ENCODE measurements at regions not wholly inside any gene's neighbourhood (a gene's known extent, or its start where the extent isn't known, plus 50 kb on each side); places are given as distances from the start of the nearest gene placed in this dataset.

GRCh38 chr16:8510160-8510559 lies 80.2 kb downstream of the TMEM114 start:
- no peak for TF ChIP-seq CTCF (IDR thresholded peaks at IDR 0.05)
- H3K36me3 ChIP-seq, result no peaks in the 10 kb centered on the region
- no peaks in the 10 kb centered on the region for H3K27me3 ChIP-seq
- no peak overlapping the region for H3K4me3 ChIP-seq
- no peak for ATAC-seq
- no peaks in the 10 kb centered on the region for H3K9me3 ChIP-seq
- H3K4me1 ChIP-seq, result peaks cover 3% of the 10 kb centered on the region
- H3K27ac ChIP-seq, result no peak overlapping the region
- DNase-seq, result no peak
- intact Hi-C loops (cut with DNase I), result no loop called here

- no peak for ATAC-seq
- no peak for DNase-seq
- H3K4me3 ChIP-seq, result no peak overlapping the region
- no peak overlapping the region for H3K27ac ChIP-seq
- H3K4me1 ChIP-seq, result peaks cover 3% of the 10 kb centered on the region
- no peaks in the 10 kb centered on the region for H3K9me3 ChIP-seq
- TF ChIP-seq CTCF (IDR thresholded peaks at IDR 0.05), result no peak
- no peaks in the 10 kb centered on the region for H3K36me3 ChIP-seq
- intact Hi-C loops (cut with DNase I), result no loop called here
- H3K27me3 ChIP-seq, result no peaks in the 10 kb centered on the region
These were observed 84.9 kb downstream of the TMEM114 start for GRCh38 chr16:8505327-8505991.

- Histone ChIP-seq H3K4me1 (peaks cover 3% of the 10 kb centered on the region), H3K4me3 (no peak overlapping the region), H3K27ac (no peak overlapping the region), H3K36me3 (no peaks in the 10 kb centered on the region), H3K9me3 (no peaks in the 10 kb centered on the region), H3K27me3 (no peaks in the 10 kb centered on the region)
- intact Hi-C loops (cut with DNase I), result no loop called here
- no peak for ATAC-seq
- no peak for DNase-seq
- no peak for TF ChIP-seq CTCF (IDR thresholded peaks at IDR 0.05)
These were observed 87.9 kb downstream of the TMEM114 start for GRCh38 chr16:8502446-8502845.

GRCh38 chr16:8500351-8500750 lies 90.0 kb downstream of the TMEM114 start:
- ATAC-seq (no peak), DNase-seq (no peak)
- H3K4me3 ChIP-seq, result no peak overlapping the region
- intact Hi-C loops (cut with DNase I), result no loop called here
- H3K27ac ChIP-seq, result no peak overlapping the region
- no peaks in the 10 kb centered on the region for H3K9me3 ChIP-seq
- TF ChIP-seq CTCF (IDR thresholded peaks at IDR 0.05), result no peak
- H3K36me3 ChIP-seq, result no peaks in the 10 kb centered on the region
- peaks cover under 1% of the 10 kb centered on the region for H3K4me1 ChIP-seq
- H3K27me3 ChIP-seq, result no peaks in the 10 kb centered on the region

- no peak for ATAC-seq
These were observed 93.9 kb downstream of the TMEM114 start for GRCh38 chr16:8496364-8496763.

More at GRCh38 chr16:8496364-8496763, 93.9 kb downstream of the TMEM114 start:
- Histone ChIP-seq H3K4me3 (no peak overlapping the region), H3K27me3 (no peaks in the 10 kb centered on the region), H3K4me1 (no peaks in the 10 kb centered on the region), H3K36me3 (no peaks in the 10 kb centered on the region), H3K9me3 (no peaks in the 10 kb centered on the region), H3K27ac (no peak overlapping the region)
- intact Hi-C loops (cut with DNase I), result no loop called here
- no peak for DNase-seq
- no peak for TF ChIP-seq CTCF (IDR thresholded peaks at IDR 0.05)

Measured in upper lobe of right lung (tissue), 1 donor.